ENCODE measurements at regions not wholly inside any gene's neighbourhood (a gene's known extent, or its start where the extent isn't known, plus 50 kb on each side); places are given as distances from the start of the nearest gene placed in this dataset.

- TF ChIP-seq GATA2 (IDR thresholded peaks at IDR 0.05; ENCODE audit: low read depth, low read length) (no peak), GATA3 (IDR thresholded peaks at IDR 0.05; ENCODE audit: low read depth, low read length) (no peak)
These were observed 86.3 kb upstream of the KCTD1 start for GRCh38 chr18:26634631-26635030.

All from SH-SY5Y (cell line).